ENCODE measurements at regions not wholly inside any gene's neighbourhood (a gene's known extent, or its start where the extent isn't known, plus 50 kb on each side); places are given as distances from the start of the nearest gene placed in this dataset.

DNA sequence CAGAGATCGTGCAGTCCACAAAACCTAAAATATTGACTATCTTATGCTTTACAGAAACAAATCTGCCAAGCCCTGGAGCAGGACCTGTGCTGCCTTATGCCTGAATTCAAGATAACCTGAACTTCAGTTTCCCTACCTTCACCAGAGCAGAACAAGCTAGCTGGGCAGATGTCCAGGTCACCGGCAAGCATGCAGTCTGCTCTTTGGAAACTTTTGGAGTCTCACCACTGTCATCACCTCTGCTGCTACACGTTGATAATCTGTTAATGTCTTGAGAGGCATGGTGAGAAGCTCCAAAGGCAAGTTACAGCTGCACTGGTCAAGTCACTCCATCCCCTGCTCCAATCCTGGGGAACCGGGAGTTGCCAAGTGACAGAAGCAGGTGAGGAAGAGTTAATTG is 354.2 kb downstream of the RBM43 start:
- TF ChIP-seq GATA2 (IDR thresholded peaks at IDR 0.05; ENCODE audit: low read depth, low read length) = no peak
- no peak for TF ChIP-seq GATA3 (IDR thresholded peaks at IDR 0.05; ENCODE audit: low read depth, low read length)

Data from SH-SY5Y (cell line).